Prostate gland (tissue), 2 donors: ENCODE measurements at regions not wholly inside any gene's neighbourhood (a gene's known extent, or its start where the extent isn't known, plus 50 kb on each side); places are given as distances from the start of the nearest gene placed in this dataset.

Experiments used
- DNase-seq: peaks from one replicate; pipeline ENCODE4 v3.0.0-alpha.2; 2019; ENCODE audit warnings: low spot score
- H3K27ac ChIP-seq, 2 donors: fragments of 200-600 bp; sonication (generic); 2 replicates each; pipeline ENCODE4 v1.5.1; 2017 to 2019
- H3K27me3 ChIP-seq: fragments of 200-600 bp; sonication (generic); replicated peaks from 2 replicates; pipeline ENCODE4 v1.5.1; 2019; ENCODE audit not compliant: insufficient read depth
- H3K36me3 ChIP-seq, 2 donors: fragments of 200-600 bp; sonication (generic); 1 replicate in 1 of 2; 2 replicates in 1 of 2; pipeline versions ENCODE4 v1.5.1 to v1.8.1; 2017 to 2019
- H3K4me1 ChIP-seq: fragments of 200-600 bp; sonication (generic); replicated peaks from 2 replicates; pipeline ENCODE4 v1.5.1; 2019
- H3K4me3 ChIP-seq, 2 donors: fragments of 200-600 bp; sonication (generic); 2 replicates each; pipeline ENCODE4 v1.5.1; 2017 to 2019
- H3K9me3 ChIP-seq: fragments of 200-600 bp; sonication (generic); 2 replicates; pipeline ENCODE4 v1.5.1; 2017
- POLR2A ChIP-seq: fragments of 450-650 bp; IDR thresholded peaks from one replicate; pipeline ENCODE4 v1.6.1; 2016; ENCODE audit warnings: antibody characterized with exemption, mild to moderate bottlenecking
- POLR2AphosphoS5 ChIP-seq: sonication (generic); formaldehyde crosslinking; IDR thresholded peaks from one replicate; pipeline ENCODE4 v1.6.1; 2017; ENCODE audit warnings: antibody characterized with exemption
- WGBS: methylation state at CpG from one replicate; pipeline ENCODE4 v1.1.5; 2018; 5-methylcytosine and 5-hydroxymethylcytosine counted together
- intact Hi-C: fragments of 100-400 bp; cut with DNase I; formaldehyde crosslinking; loops from one replicate; pipeline ENCODE4 v1.14.2; 2022
- TF ChIP-seq, protein P1 (sequence below), 4 experiments: fragments of 200-600 bp in 2 of 4; fragments of 450-650 bp in 2 of 4; sonication (generic) in 2 of 4; IDR thresholded peaks; 1 replicate in 3 of 4; 2 replicates in 1 of 4; pipeline ENCODE4 v1.5.1; 2016 to 2019; ENCODE audit warnings: antibody characterized with exemption in 4 of 4, mild to moderate bottlenecking in 2 of 4, moderate library complexity in 2 of 4

DNA sequence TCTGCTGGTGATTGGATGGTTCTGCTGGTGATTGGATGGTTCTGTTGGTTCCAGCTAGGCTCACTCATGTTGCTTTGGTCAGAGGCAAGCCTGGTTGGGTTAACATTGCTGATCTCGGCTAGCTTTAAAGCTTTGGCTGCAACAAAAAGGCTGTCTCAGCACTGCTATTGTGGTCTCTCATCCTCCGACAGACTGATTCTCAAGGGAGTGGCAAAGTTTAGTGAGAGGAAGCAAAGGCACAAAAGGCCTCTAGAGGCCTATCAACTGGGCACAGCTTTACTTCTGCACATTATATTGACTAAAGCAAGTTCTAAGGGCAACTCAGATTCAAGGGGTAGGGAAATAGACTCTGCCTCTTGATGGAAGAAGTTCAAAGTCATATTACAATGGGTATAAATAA lies 84.7 kb upstream of the LGR5 start:
- Histone ChIP-seq H3K4me1 (no peaks in the 10 kb centered on the region), H3K9me3 (no peaks in the 10 kb centered on the region), H3K27ac (no peak overlapping the region), H3K36me3 (no peaks in the 10 kb centered on the region), H3K27me3 (no peaks in the 10 kb centered on the region), H3K4me3 (no peak overlapping the region)
- TF ChIP-seq, protein P1, sequence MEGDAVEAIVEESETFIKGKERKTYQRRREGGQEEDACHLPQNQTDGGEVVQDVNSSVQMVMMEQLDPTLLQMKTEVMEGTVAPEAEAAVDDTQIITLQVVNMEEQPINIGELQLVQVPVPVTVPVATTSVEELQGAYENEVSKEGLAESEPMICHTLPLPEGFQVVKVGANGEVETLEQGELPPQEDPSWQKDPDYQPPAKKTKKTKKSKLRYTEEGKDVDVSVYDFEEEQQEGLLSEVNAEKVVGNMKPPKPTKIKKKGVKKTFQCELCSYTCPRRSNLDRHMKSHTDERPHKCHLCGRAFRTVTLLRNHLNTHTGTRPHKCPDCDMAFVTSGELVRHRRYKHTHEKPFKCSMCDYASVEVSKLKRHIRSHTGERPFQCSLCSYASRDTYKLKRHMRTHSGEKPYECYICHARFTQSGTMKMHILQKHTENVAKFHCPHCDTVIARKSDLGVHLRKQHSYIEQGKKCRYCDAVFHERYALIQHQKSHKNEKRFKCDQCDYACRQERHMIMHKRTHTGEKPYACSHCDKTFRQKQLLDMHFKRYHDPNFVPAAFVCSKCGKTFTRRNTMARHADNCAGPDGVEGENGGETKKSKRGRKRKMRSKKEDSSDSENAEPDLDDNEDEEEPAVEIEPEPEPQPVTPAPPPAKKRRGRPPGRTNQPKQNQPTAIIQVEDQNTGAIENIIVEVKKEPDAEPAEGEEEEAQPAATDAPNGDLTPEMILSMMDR (IDR thresholded peaks at IDR 0.05): no peak
- TF ChIP-seq POLR2AphosphoS5 (no peak), POLR2A (no peak)
- intact Hi-C loops: no loop called here
- 71% methylated on average over 2 of the region's 2 CpGs for WGBS
- DNase-seq: no peak

DNA sequence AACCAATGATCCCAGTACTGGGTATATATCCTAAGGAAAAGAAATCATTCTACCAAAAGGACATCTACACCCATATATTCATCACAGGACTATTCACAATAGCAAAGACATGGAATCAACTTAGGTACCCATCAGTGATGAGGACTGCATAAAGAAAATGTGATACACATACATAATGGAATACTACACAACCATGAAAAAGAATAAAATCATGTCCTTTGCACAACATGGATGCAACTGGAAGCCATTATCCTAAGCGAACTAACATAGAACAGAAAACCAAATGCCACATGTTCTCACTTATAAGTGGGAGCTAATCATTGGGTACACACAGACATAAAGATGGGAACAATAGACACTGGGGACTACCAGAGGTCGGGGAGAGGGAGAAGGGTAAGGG lies 86.0 kb upstream of the LGR5 start:
- no peaks in the 10 kb centered on the region for H3K4me1 ChIP-seq

DNA sequence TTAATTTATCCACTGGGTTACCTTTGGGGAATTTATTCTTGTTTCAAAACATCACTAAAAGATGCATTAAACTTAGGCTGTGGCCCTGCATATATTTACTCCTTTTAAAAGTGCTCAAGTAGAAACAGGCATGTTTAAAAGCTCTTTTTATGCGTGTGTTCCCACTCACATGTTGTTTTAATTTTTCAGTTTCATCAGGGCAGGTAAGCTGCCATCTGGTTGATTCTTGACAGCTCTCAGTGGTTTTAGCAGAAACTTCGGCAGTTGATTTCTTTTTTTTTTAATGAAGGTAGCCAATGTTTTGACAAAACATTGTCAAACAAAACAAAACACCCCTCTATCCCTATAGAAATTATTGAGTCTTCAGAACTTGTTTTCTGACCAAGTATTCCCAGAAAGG lies 89.6 kb upstream of the LGR5 start:
- intact Hi-C loops: no loop called here
- Histone ChIP-seq H3K4me3 (no peak overlapping the region), H3K4me1 (no peaks in the 10 kb centered on the region), H3K9me3 (no peaks in the 10 kb centered on the region), H3K27ac (no peak overlapping the region), H3K36me3 (no peaks in the 10 kb centered on the region), H3K27me3 (no peaks in the 10 kb centered on the region)
- no peak for DNase-seq
- no peak for TF ChIP-seq POLR2A
- no peak for TF ChIP-seq POLR2AphosphoS5
- TF ChIP-seq, protein P1 (IDR thresholded peaks at IDR 0.05): no peak
- WGBS: 74% methylated on average over 2 of the region's 2 CpGs

More for the DNA sequence above, 86.0 kb upstream of the LGR5 start:
- intact Hi-C loops: no loop called here
- Histone ChIP-seq H3K27me3 (no peaks in the 10 kb centered on the region), H3K9me3 (no peaks in the 10 kb centered on the region), H3K4me3 (no peak overlapping the region), H3K27ac (no peak overlapping the region), H3K36me3 (no peaks in the 10 kb centered on the region)
- DNase-seq: no peak
- 96% methylated on average over 2 of the region's 2 CpGs for WGBS
- TF ChIP-seq, protein P1 (IDR thresholded peaks at IDR 0.05): no peak
- TF ChIP-seq POLR2A (no peak), POLR2AphosphoS5 (no peak)

DNA sequence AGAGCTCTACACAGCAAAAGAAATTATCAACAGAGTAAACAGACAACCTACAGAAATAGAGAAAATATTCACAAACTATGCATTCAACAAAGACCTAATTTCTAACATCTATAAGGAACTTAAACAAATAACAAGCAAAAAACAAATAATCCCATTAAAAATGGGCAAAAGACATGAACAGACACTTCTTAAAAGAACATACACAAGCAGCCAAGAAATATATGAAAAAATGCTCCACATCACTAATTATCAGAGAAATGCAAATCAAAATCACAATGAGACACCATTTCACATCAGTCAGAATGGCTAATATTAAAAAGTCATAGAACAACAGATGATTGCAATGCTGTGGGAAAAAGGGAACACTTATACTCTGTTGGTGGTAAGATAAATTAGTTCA lies 100.7 kb upstream of the LGR5 start:
- intact Hi-C loops: no loop called here
- Histone ChIP-seq H3K27me3 (no peaks in the 10 kb centered on the region), H3K4me1 (no peaks in the 10 kb centered on the region), H3K36me3 (no peaks in the 10 kb centered on the region), H3K27ac (no peak overlapping the region), H3K4me3 (no peak overlapping the region), H3K9me3 (no peaks in the 10 kb centered on the region)
- DNase-seq: no peak
- TF ChIP-seq, protein P1 (IDR thresholded peaks at IDR 0.05): no peak
- TF ChIP-seq POLR2A (no peak), POLR2AphosphoS5 (no peak)

DNA sequence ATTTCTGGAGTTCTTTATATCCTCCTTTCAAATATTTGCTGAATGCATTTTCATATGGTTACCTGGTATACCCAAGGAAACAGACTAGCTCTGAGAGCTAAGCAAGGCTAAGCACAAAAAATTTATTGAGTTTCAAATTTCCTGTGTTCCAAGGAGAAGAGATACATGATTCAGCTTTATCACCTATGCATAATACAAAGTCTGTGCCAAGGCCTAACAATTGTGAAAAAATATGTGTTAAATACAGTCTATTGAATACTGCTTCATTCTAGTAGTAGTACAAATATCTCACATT lies 103.7 kb upstream of the LGR5 start:
- Histone ChIP-seq H3K9me3 (no peaks in the 10 kb centered on the region), H3K27ac (no peak overlapping the region), H3K27me3 (no peaks in the 10 kb centered on the region), H3K4me1 (no peaks in the 10 kb centered on the region), H3K4me3 (no peak overlapping the region), H3K36me3 (no peaks in the 10 kb centered on the region)
- DNase-seq: no peak
- intact Hi-C loops: no loop called here
- TF ChIP-seq, protein P1 (IDR thresholded peaks at IDR 0.05): no peak
- no peak for TF ChIP-seq POLR2AphosphoS5
- no peak for TF ChIP-seq POLR2A
